PC-3 (cell line): ENCODE measurements at regions not wholly inside any gene's neighbourhood (a gene's known extent, or its start where the extent isn't known, plus 50 kb on each side); places are given as distances from the start of the nearest gene placed in this dataset.
"Not testable (repeated sequence)": the region's sequence is repeated elsewhere in the genome, so short reads cannot be mapped to it uniquely, and the experiment has no call there.

Experiments
- ATAC-seq: fragments of 200-7000 bp; cut with Tn5 transposase; 2 replicates; pipeline ENCODE4 v1.9.1; 2020; ENCODE audit warnings: mild to moderate bottlenecking, moderate library complexity
- BruUV-seq: library from RNA; stranded (reverse); fragments of 400-500 nt; replicated peaks from 2 replicates; lab custom pipeline; 2021; lab: Mats Ljungman, UMichigan
- CTCF ChIA-PET: fragments of 300-600 bp; sonication (Branson Sonifier 250); formaldehyde crosslinking; loops from one replicate; lab custom pipeline; 2022; ENCODE audit warnings: antibody characterized with exemption; lab: Charles Lee
- POLR2A ChIA-PET: fragments of 300-600 bp; sonication (Branson Sonifier 250); formaldehyde crosslinking; loops from one replicate; lab custom pipeline; 2022; ENCODE audit warnings: antibody characterized with exemption; ENCODE audit not compliant: unreplicated experiment; lab: Charles Lee
- DNase-seq: peaks from one replicate; pipeline ENCODE4 v3.0.0-alpha.2; 2015
- H2AFZ ChIP-seq: fragments of 300-600 bp; sonication (generic); 2 replicates; pipeline ENCODE4 v1.6.0; 2016; ENCODE audit warnings: antibody characterized with exemption, low read length
- H3F3A ChIP-seq: fragments of 300-600 bp; sonication (generic); one replicate; pipeline ENCODE4 v1.6.0; 2017; ENCODE audit warnings: antibody characterized with exemption, low read length, control low read depth, mild to moderate bottlenecking; ENCODE audit not compliant: unreplicated experiment
- H3K27ac ChIP-seq: fragments of 300-600 bp; sonication (generic); 2 replicates; pipeline ENCODE4 v1.5.1; 2016; ENCODE audit warnings: mild to moderate bottlenecking, low read length
- H3K27me3 ChIP-seq: fragments of 300-600 bp; sonication (generic); 2 replicates; pipeline ENCODE4 v1.6.1; 2016; ENCODE audit warnings: low read length, mixed read lengths
- H3K36me3 ChIP-seq: fragments of 300-600 bp; sonication (generic); 2 replicates; pipeline ENCODE4 v1.6.1; 2016; ENCODE audit warnings: low read depth, mixed run types, low read length, mixed read lengths
- H3K4me1 ChIP-seq: fragments of 300-600 bp; sonication (generic); 2 replicates; pipeline ENCODE4 v1.5.1; 2016; ENCODE audit warnings: low read length; ENCODE audit not compliant: insufficient read depth
- H3K4me2 ChIP-seq: fragments of 300-600 bp; sonication (generic); 2 replicates; pipeline ENCODE4 v1.6.0; 2016; ENCODE audit warnings: low read length
- H3K4me3 ChIP-seq: fragments of 300-600 bp; sonication (generic); 2 replicates; pipeline ENCODE4 v1.5.1; 2016; ENCODE audit warnings: mild to moderate bottlenecking, low read length, mixed read lengths
- H3K79me2 ChIP-seq: fragments of 300-600 bp; sonication (generic); 2 replicates; pipeline ENCODE4 v1.6.1; 2017; ENCODE audit warnings: low read length, mixed read lengths
- H3K9ac ChIP-seq: fragments of 300-600 bp; sonication (generic); 2 replicates; pipeline ENCODE4 v1.6.0; 2016; ENCODE audit warnings: mild to moderate bottlenecking, low read length
- H3K9me2 ChIP-seq: fragments of 300-600 bp; sonication (generic); replicated peaks from 2 replicates; pipeline ENCODE4 v1.6.1; 2016; ENCODE audit warnings: mixed run types, low read length, mixed read lengths
- H3K9me3 ChIP-seq: fragments of 300-600 bp; sonication (generic); 2 replicates; pipeline ENCODE4 v1.6.1; 2016; ENCODE audit warnings: low read length, mixed read lengths
- H4K20me1 ChIP-seq: fragments of 300-600 bp; sonication (generic); 2 replicates; pipeline ENCODE4 v1.6.1; 2016; ENCODE audit warnings: low read length, mixed read lengths
- EZH2 ChIP-seq: fragments of 300-600 bp; sonication (generic); IDR thresholded peaks from one replicate; pipeline ENCODE4 v1.6.1; 2017; ENCODE audit warnings: antibody characterized with exemption, mild to moderate bottlenecking, low read length; ENCODE audit not compliant: unreplicated experiment
- EZH2phosphoT487 ChIP-seq: fragments of 300-600 bp; sonication (generic); IDR thresholded peaks from 2 replicates; pipeline ENCODE4 v1.6.1; 2018; ENCODE audit warnings: mild to moderate bottlenecking, antibody characterized with exemption, low read length, borderline replicate concordance
- intact Hi-C: fragments of 100-400 bp; cut with micrococcal nuclease; formaldehyde crosslinking; loops from 2 replicates; pipeline ENCODE4 v1.9.0; 2023
- TF ChIP-seq, protein P1 (sequence below): fragments of 300-600 bp; sonication (generic); conservative IDR thresholded peaks from 2 replicates; pipeline ENCODE4 v1.5.1; 2017; ENCODE audit warnings: antibody characterized with exemption, low read depth, mild to moderate bottlenecking, low read length

DNA sequence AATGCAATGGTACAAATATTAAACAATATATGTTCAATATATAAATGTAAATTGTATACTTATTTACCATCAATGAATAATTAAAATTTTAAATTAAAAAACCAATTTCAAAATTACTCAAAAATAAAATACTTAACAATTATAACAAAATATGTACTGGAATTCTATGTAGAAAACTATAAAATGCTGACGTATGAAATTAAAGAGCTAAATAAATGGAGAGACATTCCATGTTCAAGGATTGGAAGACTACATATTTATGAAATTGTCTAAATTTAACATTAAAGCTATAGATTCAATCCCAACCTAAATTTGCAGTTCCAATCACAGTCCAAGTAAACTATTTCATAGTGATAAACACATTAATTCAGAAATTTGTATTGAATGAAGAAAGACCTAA, 1522.4 kb downstream of the SI start:
- H3K9me3 ChIP-seq: no peaks in the 10 kb centered on the region
- TF ChIP-seq EZH2: no peak
- TF ChIP-seq EZH2phosphoT487: no peak
- TF ChIP-seq, protein P1, sequence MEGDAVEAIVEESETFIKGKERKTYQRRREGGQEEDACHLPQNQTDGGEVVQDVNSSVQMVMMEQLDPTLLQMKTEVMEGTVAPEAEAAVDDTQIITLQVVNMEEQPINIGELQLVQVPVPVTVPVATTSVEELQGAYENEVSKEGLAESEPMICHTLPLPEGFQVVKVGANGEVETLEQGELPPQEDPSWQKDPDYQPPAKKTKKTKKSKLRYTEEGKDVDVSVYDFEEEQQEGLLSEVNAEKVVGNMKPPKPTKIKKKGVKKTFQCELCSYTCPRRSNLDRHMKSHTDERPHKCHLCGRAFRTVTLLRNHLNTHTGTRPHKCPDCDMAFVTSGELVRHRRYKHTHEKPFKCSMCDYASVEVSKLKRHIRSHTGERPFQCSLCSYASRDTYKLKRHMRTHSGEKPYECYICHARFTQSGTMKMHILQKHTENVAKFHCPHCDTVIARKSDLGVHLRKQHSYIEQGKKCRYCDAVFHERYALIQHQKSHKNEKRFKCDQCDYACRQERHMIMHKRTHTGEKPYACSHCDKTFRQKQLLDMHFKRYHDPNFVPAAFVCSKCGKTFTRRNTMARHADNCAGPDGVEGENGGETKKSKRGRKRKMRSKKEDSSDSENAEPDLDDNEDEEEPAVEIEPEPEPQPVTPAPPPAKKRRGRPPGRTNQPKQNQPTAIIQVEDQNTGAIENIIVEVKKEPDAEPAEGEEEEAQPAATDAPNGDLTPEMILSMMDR: no peak
- no peaks in the 10 kb centered on the region for H3K9me2 ChIP-seq
- H4K20me1 ChIP-seq: no peaks in the 10 kb centered on the region
- no peak overlapping the region for H3K27ac ChIP-seq
- ChIA-PET CTCF (no interaction called here), POLR2A (no interaction called here)
- ATAC-seq (no peak), DNase-seq (no peak)
- H3F3A ChIP-seq: no peaks in the 10 kb centered on the region
- peaks cover 14% of the 10 kb centered on the region for H3K4me1 ChIP-seq
- H3K4me3 ChIP-seq: no peak overlapping the region
- H3K79me2 ChIP-seq: no peaks in the 10 kb centered on the region
- no TSS peak for BruUV-seq
- H3K4me2 ChIP-seq: no peak overlapping the region
- H2AFZ ChIP-seq: no peak overlapping the region
- no peak overlapping the region for H3K9ac ChIP-seq
- no peaks in the 10 kb centered on the region for H3K27me3 ChIP-seq
- intact Hi-C loops: no loop called here
- H3K36me3 ChIP-seq: no peaks in the 10 kb centered on the region

DNA sequence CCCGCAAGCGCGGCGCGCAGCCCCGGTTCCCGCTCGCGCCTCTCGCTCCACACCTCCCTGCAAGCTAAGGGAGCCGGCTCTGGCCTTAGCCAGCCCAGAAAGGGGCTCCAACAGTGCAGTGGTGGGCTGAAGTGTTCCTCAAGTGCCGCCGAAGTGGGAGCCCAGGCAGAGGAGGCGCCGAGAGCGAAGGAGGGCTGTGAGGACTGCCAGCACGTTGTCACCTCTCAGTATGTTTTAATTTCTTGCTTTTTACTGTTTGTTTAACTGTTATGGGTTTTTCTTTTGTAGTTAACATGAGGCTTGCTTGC, 1525.7 kb downstream of the SI start:
- DNase-seq (no peak), ATAC-seq (no peak)
- ChIA-PET POLR2A (no interaction called here), CTCF (no interaction called here)
- Histone ChIP-seq H2AFZ (no peak overlapping the region), H3K79me2 (no peaks in the 10 kb centered on the region), H3F3A (no peaks in the 10 kb centered on the region), H3K36me3 (no peaks in the 10 kb centered on the region), H3K9me2 (no peaks in the 10 kb centered on the region), H3K9ac (no peak overlapping the region), H3K27ac (no peak overlapping the region), H3K27me3 (no peaks in the 10 kb centered on the region), H3K9me3 (no peaks in the 10 kb centered on the region), H3K4me3 (no peak overlapping the region), H3K4me1 (peaks cover 13% of the 10 kb centered on the region), H3K4me2 (no peak overlapping the region), H4K20me1 (no peaks in the 10 kb centered on the region)
- intact Hi-C loops: no loop called here
- TF ChIP-seq EZH2: no peak
- TF ChIP-seq, protein P1: no peak
- no TSS peak for BruUV-seq

DNA sequence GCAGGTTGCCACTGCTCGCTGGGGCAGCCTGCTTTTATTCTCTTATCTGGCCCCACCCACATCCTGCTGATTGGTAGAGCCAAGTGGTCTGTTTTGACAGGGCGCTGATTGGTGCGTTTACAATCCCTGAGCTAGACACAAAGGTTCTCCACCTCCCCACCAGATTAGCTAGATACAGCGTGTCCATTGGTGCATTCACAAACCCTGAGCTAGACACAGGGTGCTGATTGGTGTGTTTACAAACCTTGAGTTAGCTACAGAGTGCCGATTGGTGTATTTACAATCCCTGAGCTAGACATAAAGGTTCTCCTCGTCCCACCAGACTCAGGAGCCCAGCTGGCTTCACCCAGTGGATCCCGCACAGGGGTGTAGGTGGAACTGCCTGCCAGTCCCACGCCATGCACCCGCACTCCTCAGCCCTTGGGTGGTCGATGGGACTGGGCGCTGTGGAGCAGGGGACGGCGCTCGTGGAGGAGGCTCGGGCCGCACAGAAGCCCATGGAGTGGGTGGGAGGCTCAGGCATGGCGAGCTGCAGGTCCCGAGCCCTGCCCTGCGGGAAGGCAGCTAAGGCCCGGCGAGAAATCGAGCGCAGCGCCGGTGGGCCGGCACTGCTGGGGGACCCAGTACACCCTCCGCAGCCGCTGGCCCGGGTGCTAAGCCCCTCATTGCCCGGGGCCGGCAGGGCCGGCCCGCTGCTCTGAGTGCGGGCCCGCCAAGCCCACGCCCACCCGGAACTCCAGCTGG, 1526.2 kb downstream of the SI start:
- H3K27me3 ChIP-seq, H4K20me1 ChIP-seq, H3K9me3 ChIP-seq, H3F3A ChIP-seq, H3K4me1 ChIP-seq, intact Hi-C loops, H3K27ac ChIP-seq, H3K4me3 ChIP-seq, ATAC-seq, H3K79me2 ChIP-seq, BruUV-seq, CTCF ChIA-PET, H3K4me2 ChIP-seq, H2AFZ ChIP-seq, H3K9me2 ChIP-seq, H3K9ac ChIP-seq, DNase-seq, POLR2A ChIA-PET, H3K36me3 ChIP-seq: not testable (repeated sequence)
